Activated naive CD4-positive, alpha-beta T cell (primary cell): ENCODE measurements at regions not wholly inside any gene's neighbourhood (a gene's known extent, or its start where the extent isn't known, plus 50 kb on each side); places are given as distances from the start of the nearest gene placed in this dataset.

Experiments used
- DNase-seq, 4 experiments: peaks; one replicate each; lab custom pipeline; 2025; lab: John Stamatoyannopoulos, UW

GRCh38 chr15:46856839-46857502, 860.3 kb upstream of the SEMA6D start:
- no peak for DNase-seq

DNA sequence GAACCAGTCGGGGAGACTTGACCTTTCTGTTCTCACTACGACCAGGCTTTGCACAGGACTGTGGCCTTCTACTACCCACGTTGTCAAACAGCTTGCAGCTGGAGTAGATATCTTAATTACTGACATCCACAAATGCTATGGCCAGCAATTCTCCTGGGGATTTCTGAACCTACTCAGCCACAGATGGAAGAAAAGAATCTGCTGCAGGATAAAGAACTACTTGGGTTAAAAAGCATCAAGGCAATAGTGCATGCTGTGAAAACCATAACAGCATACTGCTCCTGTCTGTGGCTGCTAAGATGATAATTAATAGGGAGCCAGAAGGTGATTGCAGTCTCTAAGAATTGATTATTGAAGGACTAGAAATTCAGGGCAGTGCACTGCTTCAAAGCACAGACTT, 859.2 kb upstream of the SEMA6D start:
- DNase-seq = no peak

GRCh38 chr15:46861796-46862195, 855.5 kb upstream of the SEMA6D start:
- DNase-seq = no peak

DNA sequence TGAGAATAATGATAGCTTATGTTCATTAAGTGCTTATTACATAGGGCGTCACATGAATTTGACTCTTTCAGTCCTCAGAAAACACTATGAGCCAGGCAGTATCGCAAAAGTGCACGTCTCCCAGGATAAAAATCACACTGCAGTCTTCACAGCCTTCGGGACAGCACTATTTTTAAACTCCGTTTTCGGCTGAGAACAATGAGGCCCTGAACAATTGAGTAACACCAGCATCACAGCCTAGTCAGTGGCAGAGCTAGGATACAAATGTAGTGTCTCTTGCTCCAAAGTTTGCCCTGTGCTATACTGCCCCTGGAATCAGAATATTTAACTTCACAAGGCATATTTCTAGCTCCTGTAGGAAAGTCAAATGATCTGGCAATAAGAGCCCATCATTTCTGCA, 852.1 kb upstream of the SEMA6D start:
- DNase-seq = no peak

DNA sequence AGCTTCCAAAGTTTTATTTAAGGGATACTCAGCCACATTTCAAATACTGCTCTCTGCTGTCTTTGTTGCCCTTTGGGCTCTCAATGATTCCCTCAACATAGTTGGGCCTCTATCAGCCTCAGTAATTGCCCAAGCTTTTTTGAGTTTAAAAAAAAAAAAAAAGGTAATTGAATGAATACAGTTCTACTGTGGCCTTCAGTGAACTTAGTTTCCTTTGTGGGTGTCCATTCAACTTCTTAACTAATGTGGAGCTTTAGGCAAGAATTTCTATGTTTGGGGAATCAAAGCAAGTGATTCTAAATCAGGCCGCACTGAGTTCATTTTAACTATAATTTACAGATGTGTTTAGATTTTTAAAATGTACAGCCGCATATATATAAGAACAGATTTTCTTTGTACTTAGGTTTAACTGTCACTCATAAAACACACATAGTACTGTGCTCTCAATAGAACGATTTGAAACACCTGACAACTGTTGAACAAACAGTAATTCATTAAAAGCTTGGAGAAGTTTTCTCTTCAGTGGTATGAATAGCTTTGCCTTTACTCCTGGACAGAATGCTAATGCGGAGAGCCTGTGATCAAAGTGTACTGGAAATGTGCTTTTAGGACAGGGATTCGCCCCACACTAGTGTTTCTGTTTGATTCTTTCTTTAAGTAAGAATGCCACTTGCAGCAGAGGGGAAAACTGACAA, 844.9 kb upstream of the SEMA6D start:
- no peak for DNase-seq

DNA sequence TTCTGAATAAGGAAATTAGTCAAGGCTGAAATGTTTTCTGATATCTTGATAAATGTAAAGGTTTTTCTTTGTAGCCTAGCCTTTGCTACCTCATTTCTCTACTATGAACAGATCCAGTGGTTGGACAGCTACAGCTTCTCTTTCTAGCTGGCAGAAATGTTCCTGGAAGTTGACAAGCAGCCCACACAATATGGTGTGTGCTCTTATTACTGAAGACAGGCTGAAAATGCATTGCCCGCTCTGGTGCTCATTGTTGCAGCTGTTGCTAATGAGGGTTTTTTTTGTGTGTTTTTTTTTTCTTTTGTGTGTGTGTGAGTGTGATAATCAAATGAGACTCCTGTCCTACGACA, 844.3 kb upstream of the SEMA6D start:
- DNase-seq = no peak

DNA sequence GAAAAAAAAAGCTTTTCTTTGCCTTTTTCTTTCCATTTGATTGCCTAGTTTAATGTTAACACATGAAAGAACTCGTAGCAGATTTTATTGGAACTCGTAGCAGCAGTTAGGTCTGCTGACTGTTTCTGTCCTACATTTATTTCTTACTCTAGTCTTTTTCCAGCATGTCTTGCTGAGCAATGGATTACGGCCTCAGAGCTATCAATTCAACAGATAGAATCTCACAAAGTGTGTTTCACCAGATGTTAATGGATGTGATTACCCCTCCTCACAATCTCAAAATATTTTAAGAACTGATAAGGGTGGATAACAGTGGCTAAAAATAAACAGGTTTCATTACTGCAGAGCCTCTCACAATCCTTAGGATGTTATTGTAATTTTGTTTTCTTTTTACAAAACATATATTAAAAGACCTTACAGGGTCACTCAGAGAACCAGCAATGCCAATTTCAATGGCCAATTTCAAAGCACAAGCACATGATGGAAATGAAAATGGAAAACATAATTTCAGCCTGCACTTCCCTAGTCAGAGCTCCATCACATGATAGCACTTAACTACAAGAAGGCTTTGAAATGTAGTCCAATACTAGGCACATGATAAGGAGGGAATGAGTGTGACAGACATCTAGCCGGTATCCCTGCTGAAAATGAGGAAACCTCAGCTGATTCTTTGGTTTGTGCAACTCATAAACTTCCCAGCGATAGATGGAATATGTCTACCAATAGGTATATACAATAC, 838.1 kb upstream of the SEMA6D start:
- DNase-seq = no peak

GRCh38 chr15:46880791-46881190, 836.5 kb upstream of the SEMA6D start:
- no peak for DNase-seq

DNA sequence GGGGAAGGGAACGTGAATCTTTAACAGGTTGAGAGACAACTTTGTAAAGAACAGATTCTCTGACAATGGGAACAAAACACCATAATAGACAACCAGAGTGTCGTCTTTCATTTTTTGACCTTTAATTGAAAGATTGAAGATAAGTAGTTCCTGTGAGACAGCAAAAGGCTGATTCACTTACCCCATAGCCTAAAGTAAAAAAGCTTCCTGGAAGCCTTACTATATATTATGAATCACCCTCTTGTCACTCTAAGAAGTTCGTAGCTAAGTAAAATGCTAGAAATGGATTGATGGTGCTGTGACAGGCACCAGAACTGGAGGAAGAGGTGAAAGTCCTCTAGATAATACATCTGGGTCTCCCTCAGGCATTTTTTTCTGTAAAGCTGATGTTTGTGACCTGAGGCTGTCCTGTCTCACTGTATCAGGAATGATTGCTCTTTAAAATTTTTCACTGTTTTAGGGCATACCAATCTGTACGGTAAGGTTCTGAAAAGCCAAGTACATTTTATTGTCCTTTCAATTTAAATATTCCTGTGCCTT, 824.6 kb upstream of the SEMA6D start:
- DNase-seq = no peak

DNA sequence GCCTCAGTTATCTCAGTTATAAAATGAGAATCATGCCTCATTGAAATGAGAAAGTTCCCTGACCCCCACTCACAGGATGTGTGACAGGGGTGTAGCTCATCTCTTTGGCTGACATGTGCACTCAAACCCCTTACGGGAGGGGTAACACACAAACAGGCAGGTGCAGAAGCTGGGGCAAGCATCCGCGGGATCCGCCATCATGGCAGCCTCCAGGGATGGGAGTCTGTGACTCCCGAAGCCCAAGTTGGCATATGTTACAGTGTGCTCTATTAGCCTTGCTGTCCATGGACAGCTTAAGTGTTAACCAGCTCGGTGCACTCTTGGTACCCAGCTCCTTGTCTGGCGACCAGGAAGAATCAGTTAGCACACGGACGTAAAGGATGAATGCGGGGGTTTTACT, 822.7 kb upstream of the SEMA6D start:
- no peak for DNase-seq

DNA sequence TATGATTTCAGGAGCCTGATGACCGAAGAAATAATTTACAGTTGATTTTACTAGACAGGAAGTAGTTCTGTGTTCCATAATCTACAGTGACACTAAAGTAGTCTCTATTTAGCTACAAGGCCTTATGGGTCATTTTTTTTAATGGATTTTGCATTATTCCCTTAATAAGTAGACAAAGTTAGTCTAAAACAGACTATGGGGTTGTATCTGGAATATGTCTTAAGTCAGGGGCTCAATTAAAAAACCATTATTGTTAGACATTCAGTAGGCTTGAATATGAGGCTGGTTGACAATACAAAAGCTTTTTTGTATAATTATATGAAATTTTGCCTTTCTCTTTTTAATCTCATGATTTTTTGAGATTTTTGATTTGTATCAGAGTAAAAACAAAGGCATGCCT, 820.0 kb upstream of the SEMA6D start:
- no peak for DNase-seq

DNA sequence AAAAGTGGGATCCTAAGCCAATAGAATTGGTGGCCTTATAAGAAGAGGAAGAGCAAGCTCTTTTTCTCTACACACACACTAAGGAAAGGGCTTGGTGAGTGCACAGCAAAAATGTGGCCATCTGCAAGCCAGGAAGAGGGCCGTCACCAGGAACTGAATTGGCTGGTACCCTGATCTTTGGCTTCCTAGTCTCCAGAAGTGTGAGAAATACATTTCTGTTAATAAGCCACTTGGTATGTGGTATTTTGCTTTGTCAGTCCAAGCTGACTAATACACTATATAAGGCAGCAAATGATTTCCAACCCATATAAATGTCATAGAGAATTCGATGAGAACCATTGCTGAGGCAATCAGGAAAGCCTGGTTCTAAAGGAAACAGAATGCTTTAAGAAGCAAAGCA, 816.3 kb upstream of the SEMA6D start:
- DNase-seq = no peak

GRCh38 chr15:46917721-46918252, 799.5 kb upstream of the SEMA6D start:
- DNase-seq = no peak

GRCh38 chr15:46918462-46919140, 798.7 kb upstream of the SEMA6D start:
- DNase-seq = no peak

GRCh38 chr15:46921891-46922290, 795.4 kb upstream of the SEMA6D start:
- no peak for DNase-seq

DNA sequence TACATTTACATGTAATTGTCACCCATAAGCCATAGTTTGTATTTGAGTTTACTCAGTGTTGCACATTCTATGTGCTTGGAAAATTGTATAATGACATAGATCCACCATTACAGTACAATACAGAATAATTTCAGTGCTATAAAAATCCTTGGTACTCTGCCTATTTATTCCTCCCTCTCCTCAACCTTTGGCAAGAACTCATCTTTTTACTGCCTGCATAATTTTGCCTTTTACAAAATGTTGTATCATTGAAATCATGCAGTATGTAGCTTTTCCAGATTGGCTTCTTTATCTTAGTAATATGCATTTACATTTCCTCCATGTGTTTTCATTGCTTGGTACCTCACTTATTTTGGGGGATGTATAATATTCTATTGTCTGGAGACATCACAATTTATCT, 786.9 kb upstream of the SEMA6D start:
- no peak for DNase-seq

- DNase-seq = no peak
Observed at GRCh38 chr15:46933332-46933731, 784.0 kb upstream of the SEMA6D start.

DNA sequence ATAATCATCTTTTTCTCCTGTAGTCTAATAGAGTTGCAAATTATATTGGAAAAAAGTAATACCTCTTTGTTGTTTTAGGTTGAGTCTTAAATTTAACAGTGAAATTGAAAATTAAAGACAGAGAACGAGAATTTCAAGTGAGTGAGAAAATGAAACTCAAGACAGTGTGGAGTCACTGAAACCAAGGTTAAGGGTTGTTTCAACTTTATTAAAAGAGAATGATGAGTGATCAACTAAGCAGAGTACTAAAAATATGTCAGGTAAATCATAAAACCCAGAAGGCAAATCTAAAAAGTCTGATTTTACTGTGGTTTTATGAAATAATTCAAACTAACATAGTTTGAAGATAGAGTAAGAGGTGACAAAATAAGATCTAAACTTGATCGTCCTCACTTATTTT, 782.5 kb upstream of the SEMA6D start:
- DNase-seq = no peak

DNA sequence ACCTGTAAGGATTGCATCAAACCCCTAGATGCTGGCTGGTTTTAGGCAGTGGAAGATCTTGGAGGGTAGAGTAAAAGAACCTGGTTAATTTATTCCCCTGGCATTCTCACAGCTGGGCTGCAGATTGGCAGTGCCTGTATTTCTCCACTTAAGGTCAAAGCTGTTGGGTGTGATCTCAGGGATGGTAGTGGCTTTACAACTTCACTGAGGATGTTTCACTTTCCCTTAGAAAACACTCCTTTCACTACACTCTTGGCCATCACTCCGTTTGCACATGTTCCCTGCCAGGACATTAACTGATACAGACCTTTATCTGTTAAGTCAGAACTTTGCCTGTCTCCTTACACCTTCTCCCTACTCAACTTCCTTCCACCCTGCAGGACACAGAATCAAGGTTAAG, 779.1 kb upstream of the SEMA6D start:
- DNase-seq = no peak

GRCh38 chr15:46941241-46941640, 776.1 kb upstream of the SEMA6D start:
- no peak for DNase-seq

DNA sequence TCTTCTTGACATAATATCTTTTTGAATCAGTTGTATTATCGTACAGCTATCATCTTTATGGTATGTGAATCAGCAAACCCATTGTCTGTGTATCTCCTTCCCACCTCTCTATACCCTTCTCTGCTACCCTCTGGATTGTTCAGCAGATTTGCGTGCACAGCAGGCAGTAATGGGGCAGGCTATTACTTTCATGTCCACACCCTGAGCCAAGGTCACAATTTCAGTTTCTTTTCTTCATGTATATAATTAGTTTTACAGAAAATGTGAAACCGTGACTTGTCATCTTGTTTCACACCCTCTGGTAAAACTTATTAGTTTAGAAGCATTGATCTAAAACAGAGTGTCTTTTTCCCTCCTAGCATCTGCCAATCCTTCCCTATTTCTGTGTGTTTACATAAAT, 770.4 kb upstream of the SEMA6D start:
- DNase-seq = no peak

DNA sequence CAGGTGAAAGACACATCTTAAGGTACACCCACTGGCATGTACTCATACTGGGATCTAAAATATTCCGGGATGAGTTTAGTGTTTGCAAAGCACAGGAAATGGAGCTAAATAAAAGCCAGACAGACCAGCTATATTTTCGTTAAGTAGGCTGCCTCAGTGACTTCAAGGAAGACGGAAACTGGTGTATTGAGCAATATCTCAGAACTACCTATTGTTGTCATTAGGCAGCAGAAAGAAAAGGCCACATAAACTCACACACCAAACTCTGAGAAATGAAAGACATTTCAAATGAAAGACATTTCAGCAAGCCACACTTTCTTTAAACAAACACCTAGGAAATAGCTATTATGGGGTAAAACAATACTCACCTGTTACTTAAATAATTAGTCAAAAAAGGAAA, 761.7 kb upstream of the SEMA6D start:
- no peak for DNase-seq
